AG04449 (cell line): ENCODE measurements at regions not wholly inside any gene's neighbourhood (a gene's known extent, or its start where the extent isn't known, plus 50 kb on each side); places are given as distances from the start of the nearest gene placed in this dataset.

Experiments
- CTCF ChIA-PET: fragments of 350-600 bp; formaldehyde crosslinking; extraction: SDS; loops from one replicate; lab custom pipeline; 2021; ENCODE audit warnings: antibody characterized with exemption; lab: Yijun Ruan, JAX
- POLR2A ChIA-PET: fragments of 400-600, 350-600 bp; formaldehyde crosslinking; extraction: SDS; loops from one replicate; lab custom pipeline; 2020; ENCODE audit warnings: antibody characterized with exemption, inconsistent platforms; lab: Yijun Ruan, JAX
- DNase-seq: peaks from one replicate; pipeline ENCODE4 v3.0.0-alpha.2; 2010; ENCODE audit warnings: low read depth, low spot score
- H3K4me3 ChIP-seq: 2 replicates; pipeline ENCODE4 v1.5.1; 2011; ENCODE audit warnings: low read depth, mild to moderate bottlenecking, control low read depth, low read length
- CTCF ChIP-seq: IDR thresholded peaks from one replicate; pipeline ENCODE4 v1.5.1; 2011; ENCODE audit warnings: mild to moderate bottlenecking, moderate library complexity, low read length, control low read depth, inconsistent platforms; ENCODE audit not compliant: insufficient read depth; ENCODE audit errors: missing control alignments

- no peak for DNase-seq
- ChIA-PET CTCF (no interaction called here), POLR2A (no interaction called here)
- TF ChIP-seq CTCF = no peak
- no peak overlapping the region for H3K4me3 ChIP-seq
Measured at GRCh38 chr3:67981077-67981476, 326.7 kb upstream of the SUCLG2 start.

GRCh38 chr3:67979342-67979741 is 324.9 kb upstream of the SUCLG2 start:
- ChIA-PET POLR2A (no interaction called here), CTCF (no interaction called here)
- no peak overlapping the region for H3K4me3 ChIP-seq
- no peak for DNase-seq
- no peak for TF ChIP-seq CTCF

DNA sequence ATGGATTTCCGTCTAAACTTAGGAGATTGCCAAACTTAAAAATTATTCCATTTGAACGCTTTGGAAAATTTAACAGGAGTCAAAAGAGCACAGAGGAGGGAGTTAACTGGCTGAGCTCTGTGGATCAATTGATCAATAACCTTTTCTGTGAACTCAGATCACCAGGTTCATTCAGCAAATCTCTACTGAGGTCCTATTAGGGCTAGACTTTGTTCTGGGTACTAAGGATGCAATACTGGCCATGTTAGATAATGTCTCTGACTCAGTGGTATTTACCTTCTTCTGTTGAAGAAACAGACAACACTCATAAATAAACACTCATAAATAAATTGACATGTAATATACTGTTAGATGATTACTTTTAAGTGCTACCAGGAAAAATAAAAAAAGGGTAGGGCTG is 323.4 kb upstream of the SUCLG2 start:
- no peak for TF ChIP-seq CTCF
- ChIA-PET POLR2A (no interaction called here), CTCF (no interaction called here)
- no peak overlapping the region for H3K4me3 ChIP-seq
- no peak for DNase-seq

- CTCF ChIA-PET = no interaction called here
- no peak overlapping the region for H3K4me3 ChIP-seq
- POLR2A ChIA-PET = no interaction called here
- no peak for DNase-seq
- TF ChIP-seq CTCF = no peak
Measured at GRCh38 chr3:67976663-67977062, 322.3 kb upstream of the SUCLG2 start.

- ChIA-PET CTCF (no interaction called here), POLR2A (no interaction called here)
- no peak for DNase-seq
- no peak overlapping the region for H3K4me3 ChIP-seq
- TF ChIP-seq CTCF = no peak
Measured at GRCh38 chr3:67964596-67964995, 310.2 kb upstream of the SUCLG2 start.

DNA sequence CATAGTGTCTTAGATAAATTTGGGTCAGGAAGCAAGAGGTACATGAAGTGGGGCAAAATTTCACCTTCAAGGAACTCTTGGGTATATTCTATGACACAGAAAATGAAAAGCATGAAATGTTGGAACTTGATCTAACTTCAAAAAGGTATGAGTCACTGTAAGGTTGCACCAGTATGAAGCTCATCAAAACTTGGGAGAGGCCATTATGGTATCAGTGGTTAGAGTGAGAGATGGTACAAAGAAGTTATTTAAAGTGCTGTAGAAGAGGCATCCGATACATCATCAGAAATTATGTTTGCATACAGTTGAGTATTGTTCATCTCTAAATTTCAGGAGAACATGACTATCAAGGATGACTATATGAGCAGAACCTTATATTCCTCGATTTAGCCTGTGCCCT is 302.9 kb upstream of the SUCLG2 start:
- no peak for DNase-seq
- CTCF ChIA-PET = no interaction called here
- POLR2A ChIA-PET = no interaction called here
- TF ChIP-seq CTCF = no peak
- no peak overlapping the region for H3K4me3 ChIP-seq
